Erythroblast (primary cell): ENCODE measurements at regions not wholly inside any gene's neighbourhood (a gene's known extent, or its start where the extent isn't known, plus 50 kb on each side); places are given as distances from the start of the nearest gene placed in this dataset.

ENCODE experiments used
- GATA1 ChIP-seq: IDR thresholded peaks from 2 replicates; pipeline ENCODE4 v1.6.1; 2011; ENCODE audit warnings: low read depth, mild to moderate bottlenecking, control low read depth, low read length, moderate library complexity
- POLR2A ChIP-seq: IDR thresholded peaks from 2 replicates; pipeline ENCODE4 v1.6.1; 2011; ENCODE audit warnings: mild to moderate bottlenecking, low read length

- no peak for TF ChIP-seq POLR2A
- no peak for TF ChIP-seq GATA1
Observed at GRCh38 chr2:51559026-51559425, 527.1 kb upstream of the NRXN1 start.
